ENCODE measurements at regions not wholly inside any gene's neighbourhood (a gene's known extent, or its start where the extent isn't known, plus 50 kb on each side); places are given as distances from the start of the nearest gene placed in this dataset.

DNA sequence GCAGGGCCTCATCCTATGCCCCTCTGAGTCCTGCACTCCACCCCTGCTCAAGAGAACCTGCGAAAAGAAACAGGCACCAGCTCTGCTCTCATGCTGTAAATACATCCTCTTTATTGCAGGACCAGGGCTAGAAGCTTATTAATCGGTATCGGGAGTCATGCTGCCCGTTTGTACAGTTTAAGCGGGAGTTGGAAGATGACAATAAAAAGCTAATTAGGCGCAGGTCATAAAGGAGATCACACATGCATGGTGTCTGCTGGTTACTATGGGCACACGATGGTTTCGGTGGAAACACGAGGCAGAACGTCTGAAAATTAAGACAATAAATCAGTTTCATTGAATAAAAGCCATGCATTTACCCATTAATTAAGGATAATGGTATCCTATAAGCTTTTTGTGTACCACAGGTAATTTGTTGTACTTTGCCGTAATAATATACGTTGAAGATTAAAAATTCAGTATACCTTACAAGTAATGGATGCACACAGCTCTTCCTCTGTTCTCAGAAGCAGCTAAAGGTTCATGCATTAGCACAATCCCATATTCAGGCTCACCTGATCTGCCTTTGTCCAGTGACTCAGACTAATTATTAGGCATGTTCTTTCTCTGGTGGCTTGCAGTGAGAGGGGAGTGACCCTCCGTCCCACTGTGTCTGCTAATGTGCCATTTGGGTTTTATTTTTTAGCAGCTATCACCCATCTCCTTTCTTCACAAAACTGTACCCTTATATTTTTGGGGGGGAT lies 406.0 kb downstream of the TSHZ3 start:
- TF ChIP-seq MXD4 (CRISPR knock-in tag; IDR thresholded peaks at IDR 0.05; ENCODE audit: borderline replicate concordance): no peak
- TF ChIP-seq CTCF (IDR thresholded peaks at IDR 0.05): no peak
- no peak for TF ChIP-seq AR (CRISPR knock-in tag; IDR thresholded peaks at IDR 0.05)
